Loucy (cell line): ENCODE measurements at regions not wholly inside any gene's neighbourhood (a gene's known extent, or its start where the extent isn't known, plus 50 kb on each side); places are given as distances from the start of the nearest gene placed in this dataset.
A peak's percentile ranks its signal among the peaks of the same experiment; 100 is the strongest.

Source experiments
- H2AFZ ChIP-seq: fragments of 200-600 bp; sonication (generic); 2 replicates; pipeline ENCODE4 v1.6.0; 2016; ENCODE audit warnings: antibody characterized with exemption, mild to moderate bottlenecking, low read length, moderate library complexity
- H3F3A ChIP-seq: fragments of 200-600 bp; 2 replicates; pipeline ENCODE4 v1.6.0; 2016; ENCODE audit warnings: antibody characterized with exemption, low read depth, mild to moderate bottlenecking
- H3K27me3 ChIP-seq: fragments of 200-600 bp; sonication (generic); 2 replicates; pipeline ENCODE4 v1.6.1; 2014; ENCODE audit warnings: low read length, mild to moderate bottlenecking; ENCODE audit not compliant: insufficient read depth, poor library complexity, severe bottlenecking
- H3K36me3 ChIP-seq: fragments of 200-600 bp; sonication (generic); 2 replicates; pipeline ENCODE4 v1.6.1; 2016; ENCODE audit warnings: low read length; ENCODE audit not compliant: insufficient read depth
- H3K4me1 ChIP-seq: fragments of 200-600 bp; sonication (generic); 2 replicates; pipeline ENCODE4 v1.5.1; 2014; ENCODE audit warnings: low read length, mild to moderate bottlenecking; ENCODE audit not compliant: insufficient read depth, poor library complexity, severe bottlenecking
- H3K4me2 ChIP-seq: fragments of 200-600 bp; sonication (generic); 2 replicates; pipeline ENCODE4 v1.6.0; 2014; ENCODE audit warnings: antibody characterized with exemption, low read length, low read depth, mild to moderate bottlenecking; ENCODE audit not compliant: poor library complexity, severe bottlenecking
- H3K4me3 ChIP-seq: fragments of 200-600 bp; sonication (generic); 2 replicates; pipeline ENCODE4 v1.5.1; 2014; ENCODE audit warnings: low read length, mild to moderate bottlenecking, mixed read lengths; ENCODE audit not compliant: poor library complexity, severe bottlenecking
- H3K79me2 ChIP-seq: fragments of 200-600 bp; sonication (generic); 2 replicates; pipeline ENCODE4 v1.6.1; 2014; ENCODE audit warnings: low read length; ENCODE audit not compliant: insufficient read depth
- H3K9ac ChIP-seq: fragments of 200-600 bp; sonication (generic); 2 replicates; pipeline ENCODE4 v1.6.0; 2014; ENCODE audit warnings: mild to moderate bottlenecking, low read depth, low read length, moderate library complexity; ENCODE audit not compliant: poor library complexity, severe bottlenecking
- H3K9me2 ChIP-seq: fragments of 200-600 bp; sonication (generic); replicated peaks from 2 replicates; pipeline ENCODE4 v1.6.1; 2016; ENCODE audit warnings: low read depth, low read length, mixed read lengths
- H3K9me3 ChIP-seq: fragments of 200-600 bp; sonication (generic); 2 replicates; pipeline ENCODE4 v1.6.1; 2014; ENCODE audit warnings: mild to moderate bottlenecking, antibody characterized with exemption, low read length, low read depth; ENCODE audit not compliant: insufficient read depth
- H4K20me1 ChIP-seq: fragments of 200-600 bp; sonication (generic); 2 replicates; pipeline ENCODE4 v1.6.0; 2014; ENCODE audit warnings: antibody characterized with exemption, low read length, mild to moderate bottlenecking; ENCODE audit not compliant: insufficient read depth, poor library complexity, severe bottlenecking
- EZH2phosphoT487 ChIP-seq: fragments of 200-600 bp; IDR thresholded peaks from 2 replicates; pipeline ENCODE4 v1.6.1; 2018; ENCODE audit warnings: antibody characterized with exemption, mild to moderate bottlenecking, moderate library complexity, borderline replicate concordance
- TF ChIP-seq, protein P1 (sequence below): fragments of 200-600 bp; sonication (generic); conservative IDR thresholded peaks from 2 replicates; pipeline ENCODE4 v1.5.1; 2014; ENCODE audit warnings: mild to moderate bottlenecking, antibody characterized with exemption, low read length

DNA sequence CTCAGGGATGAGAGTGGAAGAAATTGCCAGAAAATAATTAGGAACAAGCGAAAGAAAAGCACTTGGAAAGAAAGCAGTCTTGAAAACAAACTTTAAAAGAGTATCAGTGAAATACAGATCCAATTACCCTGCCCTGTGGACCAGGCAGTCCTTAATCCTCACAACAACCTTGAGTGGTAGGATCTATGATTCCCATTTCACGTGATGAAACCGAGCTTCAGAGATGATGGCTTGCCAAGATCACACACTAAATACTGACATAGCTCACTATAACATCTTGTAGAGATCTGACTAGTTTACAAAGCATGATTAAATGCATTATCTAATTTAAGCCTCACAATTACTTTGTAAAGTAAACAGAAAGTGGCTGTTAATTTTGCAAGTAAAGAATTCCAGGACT is 55.5 kb upstream of the ABCA1 start:
- H3K9ac ChIP-seq, result no peak overlapping the region
- H3F3A ChIP-seq, result no peaks in the 10 kb centered on the region
- H2AFZ ChIP-seq, result peak overlapping the region; percentile 19
- H3K4me1 ChIP-seq, result peaks cover 45% of the 10 kb centered on the region
- H3K4me3 ChIP-seq, result no peak overlapping the region
- H3K4me2 ChIP-seq, result peak overlapping the region; percentile 48
- H3K9me3 ChIP-seq, result no peaks in the 10 kb centered on the region
- TF ChIP-seq EZH2phosphoT487, result no peak
- TF ChIP-seq, protein P1, sequence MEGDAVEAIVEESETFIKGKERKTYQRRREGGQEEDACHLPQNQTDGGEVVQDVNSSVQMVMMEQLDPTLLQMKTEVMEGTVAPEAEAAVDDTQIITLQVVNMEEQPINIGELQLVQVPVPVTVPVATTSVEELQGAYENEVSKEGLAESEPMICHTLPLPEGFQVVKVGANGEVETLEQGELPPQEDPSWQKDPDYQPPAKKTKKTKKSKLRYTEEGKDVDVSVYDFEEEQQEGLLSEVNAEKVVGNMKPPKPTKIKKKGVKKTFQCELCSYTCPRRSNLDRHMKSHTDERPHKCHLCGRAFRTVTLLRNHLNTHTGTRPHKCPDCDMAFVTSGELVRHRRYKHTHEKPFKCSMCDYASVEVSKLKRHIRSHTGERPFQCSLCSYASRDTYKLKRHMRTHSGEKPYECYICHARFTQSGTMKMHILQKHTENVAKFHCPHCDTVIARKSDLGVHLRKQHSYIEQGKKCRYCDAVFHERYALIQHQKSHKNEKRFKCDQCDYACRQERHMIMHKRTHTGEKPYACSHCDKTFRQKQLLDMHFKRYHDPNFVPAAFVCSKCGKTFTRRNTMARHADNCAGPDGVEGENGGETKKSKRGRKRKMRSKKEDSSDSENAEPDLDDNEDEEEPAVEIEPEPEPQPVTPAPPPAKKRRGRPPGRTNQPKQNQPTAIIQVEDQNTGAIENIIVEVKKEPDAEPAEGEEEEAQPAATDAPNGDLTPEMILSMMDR, result no peak
- H4K20me1 ChIP-seq, result no peaks in the 10 kb centered on the region
- no peaks in the 10 kb centered on the region for H3K36me3 ChIP-seq
- H3K27me3 ChIP-seq, result no peaks in the 10 kb centered on the region
- no peaks in the 10 kb centered on the region for H3K79me2 ChIP-seq
- H3K9me2 ChIP-seq, result no peaks in the 10 kb centered on the region

DNA sequence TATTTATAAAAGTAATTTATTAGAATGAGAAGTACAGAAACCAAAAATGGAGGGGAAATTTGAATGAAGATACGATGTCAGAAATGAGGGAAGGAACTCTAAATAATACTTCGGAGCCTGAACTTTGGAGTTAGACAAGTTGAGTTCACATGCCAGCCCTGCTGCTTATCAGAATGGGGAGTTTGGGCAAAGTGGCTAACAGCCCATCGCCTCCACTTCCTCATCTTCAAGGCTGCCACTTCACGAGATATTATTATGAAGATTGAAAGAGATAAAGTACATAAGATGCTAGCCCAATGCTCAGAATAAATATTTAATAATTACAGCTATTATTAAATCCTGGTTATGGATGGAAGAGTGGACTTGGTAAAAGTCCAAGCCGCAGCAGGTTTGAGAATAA is 56.2 kb upstream of the ABCA1 start:
- Histone ChIP-seq H3K9me3 (no peaks in the 10 kb centered on the region), H3K9ac (no peak overlapping the region), H3K4me2 (peak overlapping the region; percentile 48), H3K27me3 (no peaks in the 10 kb centered on the region), H3K79me2 (no peaks in the 10 kb centered on the region), H4K20me1 (no peaks in the 10 kb centered on the region), H3K9me2 (no peaks in the 10 kb centered on the region), H3F3A (no peaks in the 10 kb centered on the region), H3K36me3 (no peaks in the 10 kb centered on the region), H3K4me3 (no peak overlapping the region), H3K4me1 (peaks cover 45% of the 10 kb centered on the region), H2AFZ (0 out of 2 replicates have a peak overlapping the region, but pooled peaks have one; percentile 1)
- TF ChIP-seq, protein P1, result no peak
- TF ChIP-seq EZH2phosphoT487, result no peak

DNA sequence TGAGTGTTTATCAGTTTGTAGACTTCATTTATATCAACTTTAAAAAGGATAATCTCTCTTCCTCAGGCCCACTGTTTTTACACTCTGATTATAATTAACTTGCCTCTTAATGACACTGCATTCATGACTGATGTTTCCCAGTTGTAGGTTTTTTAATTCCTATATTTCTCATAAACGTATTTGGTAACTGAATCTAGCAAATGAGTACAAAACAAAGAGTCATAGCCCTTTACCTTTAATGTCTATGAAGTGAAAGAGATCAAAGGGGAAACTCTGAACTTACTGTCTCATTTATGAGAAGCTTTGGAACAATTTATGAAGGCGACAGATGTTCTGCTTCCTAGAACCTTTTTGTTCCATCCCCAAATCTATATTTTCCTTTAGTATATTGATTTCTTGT is 56.6 kb upstream of the ABCA1 start:
- no peak overlapping the region for H3K9ac ChIP-seq
- H3K27me3 ChIP-seq, result no peaks in the 10 kb centered on the region
- peak overlapping the region; percentile 48 for H3K4me2 ChIP-seq
- H3K79me2 ChIP-seq, result no peaks in the 10 kb centered on the region
- H2AFZ ChIP-seq, result 0 out of 2 replicates have a peak overlapping the region, but pooled peaks have one; percentile 1
- no peak for TF ChIP-seq EZH2phosphoT487
- TF ChIP-seq, protein P1, result no peak
- no peaks in the 10 kb centered on the region for H3K9me3 ChIP-seq
- no peak overlapping the region for H3K4me3 ChIP-seq
- H3F3A ChIP-seq, result no peaks in the 10 kb centered on the region
- H3K9me2 ChIP-seq, result no peaks in the 10 kb centered on the region
- no peaks in the 10 kb centered on the region for H4K20me1 ChIP-seq
- H3K36me3 ChIP-seq, result no peaks in the 10 kb centered on the region
- peaks cover 45% of the 10 kb centered on the region for H3K4me1 ChIP-seq
